ENCODE measurements at regions not wholly inside any gene's neighbourhood (a gene's known extent, or its start where the extent isn't known, plus 50 kb on each side); places are given as distances from the start of the nearest gene placed in this dataset.
"Not testable (repeated sequence)": the region's sequence is repeated elsewhere in the genome, so short reads cannot be mapped to it uniquely, and the experiment has no call there.

GRCh38 chr12:131421509-131422186 lies 289.2 kb upstream of the SFSWAP start:
- DNase-seq (ENCODE audit: low read depth) = no peak
- no peak for TF ChIP-seq CTCF (conservative IDR thresholded peaks at IDR 0.05; ENCODE audit: low read depth, low read length)

GRCh38 chr12:131422187-131422520 lies 288.7 kb upstream of the SFSWAP start:
- no peak for DNase-seq (ENCODE audit: low read depth)
- no peak for TF ChIP-seq CTCF (conservative IDR thresholded peaks at IDR 0.05; ENCODE audit: low read depth, low read length)
- H3K4me3 ChIP-seq (ENCODE audit: low read depth, low read length) = no peak overlapping the region

More at GRCh38 chr12:131421509-131422186, 289.2 kb upstream of the SFSWAP start:
- H3K4me3 ChIP-seq (ENCODE audit: low read depth, low read length) = no peak overlapping the region

GRCh38 chr12:131422744-131423143 lies 288.1 kb upstream of the SFSWAP start:
- no peak for TF ChIP-seq CTCF (conservative IDR thresholded peaks at IDR 0.05; ENCODE audit: low read depth, low read length)
- DNase-seq (ENCODE audit: low read depth) = no peak
- H3K4me3 ChIP-seq (ENCODE audit: low read depth, low read length) = no peak overlapping the region

GRCh38 chr12:131424270-131424669 lies 286.6 kb upstream of the SFSWAP start:
- no peak for TF ChIP-seq CTCF (conservative IDR thresholded peaks at IDR 0.05; ENCODE audit: low read depth, low read length)
- DNase-seq (ENCODE audit: low read depth) = no peak
- H3K4me3 ChIP-seq (ENCODE audit: low read depth, low read length) = no peak overlapping the region

GRCh38 chr12:131425112-131426075 lies 285.5 kb upstream of the SFSWAP start:
- no peak overlapping the region for H3K4me3 ChIP-seq (ENCODE audit: low read depth, low read length)
- no peak for TF ChIP-seq CTCF (conservative IDR thresholded peaks at IDR 0.05; ENCODE audit: low read depth, low read length)
- no peak for DNase-seq (ENCODE audit: low read depth)

GRCh38 chr12:131428091-131428685 lies 282.7 kb upstream of the SFSWAP start:
- H3K4me3 ChIP-seq (ENCODE audit: low read depth, low read length) = no peak overlapping the region
- DNase-seq (ENCODE audit: low read depth) = no peak
- TF ChIP-seq CTCF (conservative IDR thresholded peaks at IDR 0.05; ENCODE audit: low read depth, low read length) = no peak

- H3K4me3 ChIP-seq (ENCODE audit: low read depth, low read length); DNase-seq (ENCODE audit: low read depth): not testable (repeated sequence)
These were observed 281.7 kb upstream of the SFSWAP start for GRCh38 chr12:131429221-131429620.

GRCh38 chr12:131429697-131430096 lies 281.2 kb upstream of the SFSWAP start:
- DNase-seq (ENCODE audit: low read depth); H3K4me3 ChIP-seq (ENCODE audit: low read depth, low read length): not testable (repeated sequence)

Data from choroid plexus epithelial cell (primary cell).